ENCODE measurements at regions not wholly inside any gene's neighbourhood (a gene's known extent, or its start where the extent isn't known, plus 50 kb on each side); places are given as distances from the start of the nearest gene placed in this dataset.
A peak's percentile ranks its signal among the peaks of the same experiment; 100 is the strongest.

DNA sequence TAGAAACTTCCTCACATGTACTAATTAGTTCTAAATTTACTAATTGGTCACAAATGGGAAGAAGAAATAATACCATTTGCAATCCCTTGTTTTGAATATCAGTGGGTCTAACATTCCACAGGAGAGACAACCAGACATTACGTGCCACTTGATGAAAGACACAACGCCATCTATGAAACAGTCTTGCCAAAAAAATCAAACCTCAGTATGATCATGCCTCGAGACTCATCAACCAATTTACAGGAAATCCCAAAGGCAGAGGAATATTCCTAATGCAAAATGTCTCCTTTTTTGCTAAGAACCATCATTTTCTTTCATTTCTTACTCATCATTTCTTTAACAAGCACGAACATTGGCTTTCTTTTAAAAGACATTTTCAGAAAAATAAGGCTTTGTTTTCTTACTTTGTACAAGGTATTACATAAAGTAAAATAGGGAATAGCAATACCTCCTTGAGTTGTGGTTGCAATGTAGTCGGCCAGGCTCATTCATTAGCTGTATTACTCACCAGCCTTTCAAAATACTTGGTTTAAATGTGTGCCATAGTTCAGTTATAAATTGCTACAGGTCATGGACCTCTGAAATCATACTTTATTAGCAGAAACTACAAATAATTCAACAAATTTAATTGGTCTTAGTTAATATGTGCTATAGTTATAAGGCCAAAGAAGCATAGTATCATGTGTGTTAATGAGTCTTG, 436.2 kb upstream of the FLRT2 start:
- Histone ChIP-seq H3K27me3 (ENCODE audit: insufficient read depth, poor library complexity, severe bottlenecking) (peaks cover 2% of the 10 kb centered on the region), H3K4me1 (ENCODE audit: insufficient read depth, poor library complexity, severe bottlenecking) (no peaks in the 10 kb centered on the region), H3K9me3 (ENCODE audit: severe bottlenecking) (no peaks in the 10 kb centered on the region), H3K36me3 (ENCODE audit: low read depth) (no peaks in the 10 kb centered on the region), H3K4me3 (ENCODE audit: severe bottlenecking) (no peak overlapping the region), H3K27ac (ENCODE audit: poor library complexity, severe bottlenecking) (no peak overlapping the region)
- ATAC-seq (ENCODE audit: low read depth) (peak; percentile 33; the same call in 1 of the 3 replicates), DNase-seq (ENCODE audit: low spot score) (no peak)
- TF ChIP-seq CTCF (IDR thresholded peaks at IDR 0.05; ENCODE audit: poor library complexity, severe bottlenecking) = no peak

DNA sequence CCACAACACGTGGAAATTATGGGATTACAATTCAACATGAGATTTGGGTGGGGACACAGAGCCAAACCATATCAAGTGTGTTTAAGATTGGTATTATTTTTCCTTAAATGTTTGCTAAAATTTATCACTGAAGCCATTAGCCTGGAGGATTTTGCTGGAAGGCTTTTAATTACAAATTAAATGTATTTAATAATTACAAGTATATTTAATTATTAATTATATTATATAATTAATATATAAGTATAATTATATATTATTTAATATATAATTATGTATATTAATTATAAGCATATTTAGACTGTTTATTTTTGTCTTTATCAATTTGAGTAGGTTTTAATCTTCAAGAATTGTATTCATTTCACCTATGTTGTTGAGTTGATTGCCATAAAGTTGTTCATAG, 427.4 kb upstream of the FLRT2 start:
- TF ChIP-seq CTCF (IDR thresholded peaks at IDR 0.05; ENCODE audit: poor library complexity, severe bottlenecking) = no peak
- no peak for ATAC-seq (ENCODE audit: low read depth)
- H3K4me1 ChIP-seq (ENCODE audit: insufficient read depth, poor library complexity, severe bottlenecking) = no peaks in the 10 kb centered on the region
- peaks cover 2% of the 10 kb centered on the region for H3K27me3 ChIP-seq (ENCODE audit: insufficient read depth, poor library complexity, severe bottlenecking)
- no peak overlapping the region for H3K27ac ChIP-seq (ENCODE audit: poor library complexity, severe bottlenecking)
- no peak overlapping the region for H3K4me3 ChIP-seq (ENCODE audit: severe bottlenecking)
- H3K36me3 ChIP-seq (ENCODE audit: low read depth) = no peaks in the 10 kb centered on the region
- DNase-seq (ENCODE audit: low spot score) = no peak
- H3K9me3 ChIP-seq (ENCODE audit: severe bottlenecking) = no peaks in the 10 kb centered on the region

DNA sequence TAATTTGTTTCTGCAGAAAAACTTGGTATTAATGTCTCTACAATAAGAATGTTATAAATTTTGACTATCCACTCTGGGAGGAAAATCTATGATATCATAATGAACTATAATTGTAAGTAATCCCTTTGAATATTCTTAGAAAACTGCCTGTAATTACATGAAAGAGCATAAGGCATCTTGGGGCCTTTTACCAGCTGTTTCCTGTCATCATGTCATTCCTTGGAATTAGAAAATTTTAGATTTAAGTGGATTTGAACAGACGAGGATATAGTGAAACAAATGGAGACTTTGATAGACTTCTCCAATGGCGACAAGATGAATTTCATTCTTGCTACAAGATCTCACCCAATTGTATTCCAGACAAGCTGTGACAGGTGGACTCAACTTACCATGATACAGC, 423.4 kb upstream of the FLRT2 start:
- Histone ChIP-seq H3K27ac (ENCODE audit: poor library complexity, severe bottlenecking) (no peak overlapping the region), H3K4me3 (ENCODE audit: severe bottlenecking) (no peak overlapping the region), H3K27me3 (ENCODE audit: insufficient read depth, poor library complexity, severe bottlenecking) (no peaks in the 10 kb centered on the region), H3K9me3 (ENCODE audit: severe bottlenecking) (no peaks in the 10 kb centered on the region), H3K4me1 (ENCODE audit: insufficient read depth, poor library complexity, severe bottlenecking) (no peaks in the 10 kb centered on the region), H3K36me3 (ENCODE audit: low read depth) (no peaks in the 10 kb centered on the region)
- no peak for TF ChIP-seq CTCF (IDR thresholded peaks at IDR 0.05; ENCODE audit: poor library complexity, severe bottlenecking)
- DNase-seq (ENCODE audit: low spot score) = no peak
- no peak for ATAC-seq (ENCODE audit: low read depth)

DNA sequence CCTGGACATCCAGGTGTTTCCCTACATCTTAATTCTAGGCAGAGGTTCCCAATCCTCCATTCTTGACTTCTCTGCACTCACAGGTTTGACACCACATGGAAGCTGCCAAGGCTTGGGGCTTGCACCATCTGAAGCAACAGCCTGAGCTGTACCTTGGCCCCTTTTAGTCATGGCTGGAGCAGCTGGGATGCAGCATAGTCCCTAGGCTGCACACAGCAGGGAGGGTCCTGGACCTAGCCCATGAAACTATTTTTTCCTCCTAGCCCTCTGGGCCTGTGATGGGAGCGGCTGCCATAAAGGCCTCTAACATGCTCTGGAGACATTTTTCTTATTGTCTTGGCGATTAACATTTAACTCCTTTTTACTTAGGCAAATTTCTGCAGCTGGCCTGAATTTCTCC, 417.2 kb upstream of the FLRT2 start:
- ATAC-seq (ENCODE audit: low read depth) (no peak), DNase-seq (ENCODE audit: low spot score) (no peak)
- TF ChIP-seq CTCF (IDR thresholded peaks at IDR 0.05; ENCODE audit: poor library complexity, severe bottlenecking) = no peak
- Histone ChIP-seq H3K9me3 (ENCODE audit: severe bottlenecking) (no peaks in the 10 kb centered on the region), H3K4me3 (ENCODE audit: severe bottlenecking) (no peak overlapping the region), H3K27ac (ENCODE audit: poor library complexity, severe bottlenecking) (no peak overlapping the region), H3K4me1 (ENCODE audit: insufficient read depth, poor library complexity, severe bottlenecking) (no peaks in the 10 kb centered on the region), H3K36me3 (ENCODE audit: low read depth) (no peaks in the 10 kb centered on the region), H3K27me3 (ENCODE audit: insufficient read depth, poor library complexity, severe bottlenecking) (no peaks in the 10 kb centered on the region)

GRCh38 chr14:85115921-85116320, 414.0 kb upstream of the FLRT2 start:
- no peak for DNase-seq (ENCODE audit: low spot score)
- Histone ChIP-seq H3K27me3 (ENCODE audit: insufficient read depth, poor library complexity, severe bottlenecking) (peaks cover 5% of the 10 kb centered on the region), H3K4me1 (ENCODE audit: insufficient read depth, poor library complexity, severe bottlenecking) (no peaks in the 10 kb centered on the region), H3K4me3 (ENCODE audit: severe bottlenecking) (no peak overlapping the region), H3K36me3 (ENCODE audit: low read depth) (no peaks in the 10 kb centered on the region), H3K27ac (ENCODE audit: poor library complexity, severe bottlenecking) (no peak overlapping the region), H3K9me3 (ENCODE audit: severe bottlenecking) (no peaks in the 10 kb centered on the region)
- TF ChIP-seq CTCF (IDR thresholded peaks at IDR 0.05; ENCODE audit: poor library complexity, severe bottlenecking) = no peak
- ATAC-seq (ENCODE audit: low read depth) = no peak

Data from RWPE2 (cell line).